Type B pancreatic cell (in vitro differentiated cells): ENCODE measurements at regions not wholly inside any gene's neighbourhood (a gene's known extent, or its start where the extent isn't known, plus 50 kb on each side); places are given as distances from the start of the nearest gene placed in this dataset.

Source experiments
- DNase-seq: peaks from one replicate; pipeline ENCODE4 v3.0.0; 2021; ENCODE audit warnings: mixed read lengths; ENCODE audit not compliant: unreplicated experiment; ENCODE audit errors: extremely low spot score
- H3K27ac Mint-ChIP-seq: 2 replicates; pipeline ENCODE4 v1.8.0; 2021; ENCODE audit warnings: mild to moderate bottlenecking, mixed read lengths
- H3K27me3 Mint-ChIP-seq: 2 replicates; pipeline ENCODE4 v1.8.0; 2021; ENCODE audit warnings: mixed read lengths
- H3K36me3 Mint-ChIP-seq: 2 replicates; pipeline ENCODE4 v1.8.0; 2021; ENCODE audit warnings: mixed read lengths
- H3K4me1 Mint-ChIP-seq: one replicate; pipeline ENCODE4 v1.8.0; 2021; ENCODE audit warnings: mixed read lengths; ENCODE audit not compliant: unreplicated experiment
- H3K4me3 Mint-ChIP-seq: 2 replicates; pipeline ENCODE4 v1.8.0; 2021; ENCODE audit warnings: mild to moderate bottlenecking, mixed read lengths
- H3K9me3 Mint-ChIP-seq: 2 replicates; pipeline ENCODE4 v1.8.0; 2021; ENCODE audit warnings: mixed read lengths
- CTCF ChIP-seq: fragments of 200-600 bp; sonication (generic); conservative IDR thresholded peaks from 2 replicates; pipeline ENCODE4 v1.5.0; 2021; ENCODE audit warnings: antibody characterized with exemption, mild to moderate bottlenecking

- H3K36me3 Mint-ChIP-seq, result no peaks in the 10 kb centered on the region
These were observed 55.8 kb upstream of the MAFB start for GRCh38 chr20:40744818-40745175.

GRCh38 chr20:40746251-40746650, 57.2 kb upstream of the MAFB start:
- no peak overlapping the region for H3K4me3 Mint-ChIP-seq
- H3K27ac Mint-ChIP-seq, result no peak overlapping the region
- no peak for TF ChIP-seq CTCF

More at GRCh38 chr20:40744818-40745175, 55.8 kb upstream of the MAFB start:
- H3K4me3 Mint-ChIP-seq, result no peak overlapping the region
- no peak for TF ChIP-seq CTCF
- no peak for DNase-seq
- H3K27me3 Mint-ChIP-seq, result peaks cover 42% of the 10 kb centered on the region
- H3K27ac Mint-ChIP-seq, result no peak overlapping the region
- H3K9me3 Mint-ChIP-seq, result no peaks in the 10 kb centered on the region
- no peaks in the 10 kb centered on the region for H3K4me1 Mint-ChIP-seq

GRCh38 chr20:40748182-40748581, 59.1 kb upstream of the MAFB start:
- H3K4me3 Mint-ChIP-seq, result no peak overlapping the region
- no peak for TF ChIP-seq CTCF
- H3K27ac Mint-ChIP-seq, result no peak overlapping the region
- no peak for DNase-seq
- peaks cover 39% of the 10 kb centered on the region for H3K27me3 Mint-ChIP-seq
- no peaks in the 10 kb centered on the region for H3K36me3 Mint-ChIP-seq
- no peaks in the 10 kb centered on the region for H3K4me1 Mint-ChIP-seq
- no peaks in the 10 kb centered on the region for H3K9me3 Mint-ChIP-seq

More at GRCh38 chr20:40746251-40746650, 57.2 kb upstream of the MAFB start:
- H3K27me3 Mint-ChIP-seq, result peaks cover 43% of the 10 kb centered on the region
- H3K36me3 Mint-ChIP-seq, result no peaks in the 10 kb centered on the region
- H3K4me1 Mint-ChIP-seq, result no peaks in the 10 kb centered on the region
- no peak for DNase-seq
- H3K9me3 Mint-ChIP-seq, result no peaks in the 10 kb centered on the region

GRCh38 chr20:40749985-40750506, 61.0 kb upstream of the MAFB start:
- Mint-ChIP-seq H3K27me3 (peaks cover 31% of the 10 kb centered on the region), H3K9me3 (no peaks in the 10 kb centered on the region), H3K36me3 (no peaks in the 10 kb centered on the region), H3K4me1 (no peaks in the 10 kb centered on the region), H3K4me3 (no peak overlapping the region), H3K27ac (no peak overlapping the region)
- TF ChIP-seq CTCF, result no peak
- no peak for DNase-seq

GRCh38 chr20:40750541-40751035, 61.6 kb upstream of the MAFB start:
- no peak for TF ChIP-seq CTCF
- DNase-seq, result no peak
- no peaks in the 10 kb centered on the region for H3K4me1 Mint-ChIP-seq
- peaks cover 31% of the 10 kb centered on the region for H3K27me3 Mint-ChIP-seq
- H3K36me3 Mint-ChIP-seq, result no peaks in the 10 kb centered on the region
- no peak overlapping the region for H3K27ac Mint-ChIP-seq
- H3K4me3 Mint-ChIP-seq, result no peak overlapping the region
- H3K9me3 Mint-ChIP-seq, result no peaks in the 10 kb centered on the region

GRCh38 chr20:40753472-40753871, 64.4 kb upstream of the MAFB start:
- DNase-seq, result no peak
- Mint-ChIP-seq H3K4me1 (no peaks in the 10 kb centered on the region), H3K9me3 (peaks cover 4% of the 10 kb centered on the region), H3K36me3 (no peaks in the 10 kb centered on the region), H3K27me3 (peaks cover 16% of the 10 kb centered on the region), H3K27ac (no peak overlapping the region), H3K4me3 (no peak overlapping the region)
- no peak for TF ChIP-seq CTCF
